Right cardiac atrium (tissue), 5 donors: ENCODE measurements at regions not wholly inside any gene's neighbourhood (a gene's known extent, or its start where the extent isn't known, plus 50 kb on each side); places are given as distances from the start of the nearest gene placed in this dataset.
A peak's percentile ranks its signal among the peaks of the same experiment; 100 is the strongest.
"Not testable (repeated sequence)": the region's sequence is repeated elsewhere in the genome, so short reads cannot be mapped to it uniquely, and the experiment has no call there.

Experiments
- ATAC-seq, 2 donors: fragments of 200-7000 bp; cut with Tn5 transposase; one replicate each; pipeline versions ENCODE4 v1.8.0 to v1.9.1; 2020; ENCODE audit warnings: moderate library complexity in 2 of 2, mild to moderate bottlenecking in 1 of 2
- DNase-seq, 3 donors: peaks; one replicate each; pipeline ENCODE4 v3.0.0-alpha.2; 2020
- H3K27ac ChIP-seq: one replicate; pipeline ENCODE4 v1.5.1; 2013; ENCODE audit warnings: mild to moderate bottlenecking, low read length, control low read depth, moderate library complexity
- H3K27me3 ChIP-seq: one replicate; pipeline ENCODE4 v1.6.1; 2013; ENCODE audit not compliant: control insufficient read depth, insufficient read depth
- H3K4me1 ChIP-seq: one replicate; pipeline ENCODE4 v1.6.1; 2013; ENCODE audit warnings: low read length; ENCODE audit not compliant: control insufficient read depth, insufficient read depth
- H3K4me3 ChIP-seq: one replicate; pipeline ENCODE4 v1.5.1; 2013; ENCODE audit warnings: low read length, control low read depth
- H3K9me3 ChIP-seq: one replicate; pipeline ENCODE4 v1.6.1; 2013; ENCODE audit warnings: low read length; ENCODE audit not compliant: control insufficient read depth
- WGBS: extraction: QIAGEN DNeasy Blood & Tissue Kit; methylation state at CpG from one replicate; pipeline ENCODE4 v1.1.7; 2013; 5-methylcytosine and 5-hydroxymethylcytosine counted together
- intact Hi-C, 4 donors: fragments of 100-400 bp; cut with DNase I; formaldehyde crosslinking; loops; one replicate each; pipeline versions ENCODE4 v1.11.0 to v1.14.0; 2022 to 2023
- donor health status: healthy with polysubstance abuse.
- donor health status: DM: no; HTN: yes; CAD: no.
- donor health status: DM: no; HTN: no; CAD: no.
- donor health status: DM: no; HTN: yes; CAD: no; lungs with severe emphysema.
- donor health status: DM: yes; HTN: yes; CAD: no.

GRCh38 chr4:103499094-103499493 is 220.7 kb downstream of the TACR3 start:
- intact Hi-C loops = no loop called here
- Histone ChIP-seq H3K9me3 (no peaks in the 10 kb centered on the region), H3K27ac (no peak overlapping the region), H3K4me1 (no peaks in the 10 kb centered on the region), H3K27me3 (no peaks in the 10 kb centered on the region), H3K4me3 (no peak overlapping the region)
- DNase-seq (no peak), ATAC-seq (no peak)
- WGBS = 79% methylated on average over 2 of the region's 2 CpGs

GRCh38 chr4:103498161-103499070 is 221.4 kb downstream of the TACR3 start:
- DNase-seq = no peak
- no peak overlapping the region for H3K4me3 ChIP-seq
- ATAC-seq = no peak
- H3K27me3 ChIP-seq = no peaks in the 10 kb centered on the region
- intact Hi-C loops = no loop called here
- 59% methylated on average over 8 of the region's 8 CpGs for WGBS
- H3K9me3 ChIP-seq = no peaks in the 10 kb centered on the region
- no peaks in the 10 kb centered on the region for H3K4me1 ChIP-seq
- H3K27ac ChIP-seq = no peak overlapping the region

- WGBS = 98% methylated on average over 1 of the region's 1 CpG
- H3K4me3 ChIP-seq = no peak overlapping the region
- no peak for ATAC-seq
Measured at GRCh38 chr4:103497692-103498091, 222.1 kb downstream of the TACR3 start.

GRCh38 chr4:103496800-103497199 is 223.0 kb downstream of the TACR3 start:
- no peaks in the 10 kb centered on the region for H3K4me1 ChIP-seq
- no peak overlapping the region for H3K27ac ChIP-seq
- 89% methylated on average over 5 of the region's 5 CpGs for WGBS
- intact Hi-C loops = no loop called here
- H3K27me3 ChIP-seq = no peaks in the 10 kb centered on the region
- no peak for DNase-seq
- no peak for ATAC-seq
- H3K9me3 ChIP-seq = no peaks in the 10 kb centered on the region
- no peak overlapping the region for H3K4me3 ChIP-seq

More at GRCh38 chr4:103497692-103498091, 222.1 kb downstream of the TACR3 start:
- no peak for DNase-seq
- Histone ChIP-seq H3K9me3 (no peaks in the 10 kb centered on the region), H3K27me3 (no peaks in the 10 kb centered on the region), H3K4me1 (no peaks in the 10 kb centered on the region), H3K27ac (no peak overlapping the region)
- intact Hi-C loops = no loop called here

GRCh38 chr4:103493450-103494159 is 226.2 kb downstream of the TACR3 start:
- WGBS = 76% methylated on average over 4 of the region's 4 CpGs
- Histone ChIP-seq H3K9me3 (no peaks in the 10 kb centered on the region), H3K27me3 (no peaks in the 10 kb centered on the region), H3K4me1 (no peaks in the 10 kb centered on the region), H3K4me3 (no peak overlapping the region), H3K27ac (no peak overlapping the region)
- DNase-seq = no peak
- no peak for ATAC-seq
- intact Hi-C loops = no loop called here

GRCh38 chr4:103485296-103485695 is 234.5 kb downstream of the TACR3 start:
- DNase-seq, H3K4me3 ChIP-seq, ATAC-seq, H3K9me3 ChIP-seq, H3K27ac ChIP-seq, H3K27me3 ChIP-seq, intact Hi-C loops, H3K4me1 ChIP-seq: not testable (repeated sequence)
- WGBS = 71% methylated on average over 4 of the region's 4 CpGs

GRCh38 chr4:103484521-103484920 is 235.3 kb downstream of the TACR3 start:
- H3K4me3 ChIP-seq = no peak overlapping the region
- WGBS = 83% methylated on average over 3 of the region's 3 CpGs

GRCh38 chr4:103482893-103483292 is 236.9 kb downstream of the TACR3 start:
- DNase-seq = no peak
- Histone ChIP-seq H3K4me1 (no peaks in the 10 kb centered on the region), H3K4me3 (no peak overlapping the region), H3K27me3 (no peaks in the 10 kb centered on the region), H3K9me3 (no peaks in the 10 kb centered on the region), H3K27ac (no peak overlapping the region)
- 87% methylated on average over 2 of the region's 2 CpGs for WGBS
- intact Hi-C loops = no loop called here
- ATAC-seq = peak in 1 of 2 donors; percentile 38

More at GRCh38 chr4:103484521-103484920, 235.3 kb downstream of the TACR3 start:
- no peak for DNase-seq
- intact Hi-C loops = no loop called here
- Histone ChIP-seq H3K27me3 (no peaks in the 10 kb centered on the region), H3K9me3 (no peaks in the 10 kb centered on the region), H3K4me1 (no peaks in the 10 kb centered on the region), H3K27ac (no peak overlapping the region)
- no peak for ATAC-seq

GRCh38 chr4:103482471-103482870 is 237.3 kb downstream of the TACR3 start:
- H3K9me3 ChIP-seq = no peaks in the 10 kb centered on the region
- H3K4me3 ChIP-seq = no peak overlapping the region
- intact Hi-C loops = no loop called here
- H3K27me3 ChIP-seq = no peaks in the 10 kb centered on the region
- H3K27ac ChIP-seq = no peak overlapping the region
- no peaks in the 10 kb centered on the region for H3K4me1 ChIP-seq
- no peak for ATAC-seq
- DNase-seq = no peak
- WGBS = 48% methylated on average over 3 of the region's 3 CpGs

- intact Hi-C loops = no loop called here
- Histone ChIP-seq H3K4me3 (no peak overlapping the region), H3K9me3 (no peaks in the 10 kb centered on the region), H3K27me3 (no peaks in the 10 kb centered on the region), H3K27ac (no peak overlapping the region), H3K4me1 (no peaks in the 10 kb centered on the region)
- no peak for DNase-seq
- ATAC-seq = no peak
- WGBS = 51% methylated on average over 1 of the region's 1 CpG
Measured at GRCh38 chr4:103478734-103479133, 241.1 kb downstream of the TACR3 start.

GRCh38 chr4:103478210-103478609 is 241.6 kb downstream of the TACR3 start:
- Histone ChIP-seq H3K27ac (no peak overlapping the region), H3K27me3 (no peaks in the 10 kb centered on the region), H3K4me1 (no peaks in the 10 kb centered on the region), H3K4me3 (no peak overlapping the region), H3K9me3 (no peaks in the 10 kb centered on the region)
- WGBS = 23% methylated on average over 1 of the region's 1 CpG
- intact Hi-C loops = no loop called here
- DNase-seq (no peak), ATAC-seq (no peak)
